Left lung (tissue), 4 donors: ENCODE measurements at regions not wholly inside any gene's neighbourhood (a gene's known extent, or its start where the extent isn't known, plus 50 kb on each side); places are given as distances from the start of the nearest gene placed in this dataset.

Source experiments
- ATAC-seq: fragments of 200-7000 bp; cut with Tn5 transposase; one replicate; pipeline ENCODE4 v1.9.1; 2020; ENCODE audit warnings: moderate library complexity
- DNase-seq, 4 donors: peaks; one replicate each; pipeline ENCODE4 v3.0.0-alpha.2; 2013 to 2020
- H3K27ac ChIP-seq, 2 donors: fragments of 200-600 bp; sonication (generic) in 1 of 2; one replicate each; pipeline versions ENCODE4 v1.5.0 to v1.8.0; 2020 to 2021
- H3K27me3 ChIP-seq, 2 donors: fragments of 200-600 bp; sonication (generic) in 1 of 2; one replicate each; pipeline versions ENCODE4 v1.5.0 to v1.8.0; 2020 to 2021
- H3K36me3 ChIP-seq, 2 donors: fragments of 200-600 bp; sonication (generic) in 1 of 2; one replicate each; pipeline versions ENCODE4 v1.5.0 to v1.8.0; 2020 to 2021
- H3K4me1 ChIP-seq, 2 donors: fragments of 200-600 bp; one replicate each; pipeline ENCODE4 v1.8.0; 2021
- H3K4me3 ChIP-seq, 2 donors: fragments of 200-600 bp; sonication (generic) in 1 of 2; one replicate each; pipeline versions ENCODE4 v1.5.0 to v1.8.0; 2020 to 2021; ENCODE audit warnings: mild to moderate bottlenecking in 1 of 2
- H3K9me3 ChIP-seq, 2 donors: fragments of 200-600 bp; sonication (generic) in 1 of 2; one replicate each; pipeline versions ENCODE4 v1.5.0 to v1.8.0; 2020 to 2021
- intact Hi-C, 2 donors: fragments of 100-400 bp; cut with DNase I; formaldehyde crosslinking; loops; one replicate each; pipeline versions ENCODE4 v1.11.2 to v1.14.2; 2022
- TF ChIP-seq, protein P1 (sequence below), 2 donors: fragments of 200-600 bp; sonication (generic) in 1 of 2; IDR thresholded peaks; one replicate each; pipeline versions ENCODE4 v1.5.0 to v1.8.0; 2021; ENCODE audit warnings: antibody characterized with exemption in 2 of 2
- donor health status: DM: no; HTN: yes; CAD: no.
- donor health status: DM: no; HTN: no; CAD: no.

DNA sequence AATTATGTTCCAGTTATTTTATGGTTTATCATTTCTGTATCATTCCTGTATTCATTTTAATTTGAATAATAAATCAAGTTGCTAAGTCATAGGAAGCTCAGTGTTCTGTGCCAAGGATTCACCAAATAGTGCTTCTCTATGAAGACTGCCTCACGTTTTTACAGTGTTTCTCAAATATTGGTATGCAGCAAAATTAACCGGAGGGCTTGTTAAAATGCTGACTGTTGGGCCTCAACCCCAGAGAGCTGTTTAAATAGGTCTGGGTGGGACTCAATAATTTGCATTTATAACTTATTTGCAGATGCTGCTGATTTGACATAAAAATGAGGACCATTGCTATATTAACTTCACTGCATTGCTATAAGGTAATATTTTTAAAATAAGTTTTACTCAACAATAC lies 166.7 kb downstream of the TINAG start:
- Histone ChIP-seq H3K36me3 (no peaks in the 10 kb centered on the region), H3K4me3 (no peak overlapping the region), H3K27me3 (no peaks in the 10 kb centered on the region), H3K9me3 (no peaks in the 10 kb centered on the region), H3K4me1 (no peaks in the 10 kb centered on the region), H3K27ac (no peak overlapping the region)
- ATAC-seq (no peak), DNase-seq (no peak)
- TF ChIP-seq, protein P1, sequence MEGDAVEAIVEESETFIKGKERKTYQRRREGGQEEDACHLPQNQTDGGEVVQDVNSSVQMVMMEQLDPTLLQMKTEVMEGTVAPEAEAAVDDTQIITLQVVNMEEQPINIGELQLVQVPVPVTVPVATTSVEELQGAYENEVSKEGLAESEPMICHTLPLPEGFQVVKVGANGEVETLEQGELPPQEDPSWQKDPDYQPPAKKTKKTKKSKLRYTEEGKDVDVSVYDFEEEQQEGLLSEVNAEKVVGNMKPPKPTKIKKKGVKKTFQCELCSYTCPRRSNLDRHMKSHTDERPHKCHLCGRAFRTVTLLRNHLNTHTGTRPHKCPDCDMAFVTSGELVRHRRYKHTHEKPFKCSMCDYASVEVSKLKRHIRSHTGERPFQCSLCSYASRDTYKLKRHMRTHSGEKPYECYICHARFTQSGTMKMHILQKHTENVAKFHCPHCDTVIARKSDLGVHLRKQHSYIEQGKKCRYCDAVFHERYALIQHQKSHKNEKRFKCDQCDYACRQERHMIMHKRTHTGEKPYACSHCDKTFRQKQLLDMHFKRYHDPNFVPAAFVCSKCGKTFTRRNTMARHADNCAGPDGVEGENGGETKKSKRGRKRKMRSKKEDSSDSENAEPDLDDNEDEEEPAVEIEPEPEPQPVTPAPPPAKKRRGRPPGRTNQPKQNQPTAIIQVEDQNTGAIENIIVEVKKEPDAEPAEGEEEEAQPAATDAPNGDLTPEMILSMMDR (IDR thresholded peaks at IDR 0.05) = no peak
- intact Hi-C loops = no loop called here

DNA sequence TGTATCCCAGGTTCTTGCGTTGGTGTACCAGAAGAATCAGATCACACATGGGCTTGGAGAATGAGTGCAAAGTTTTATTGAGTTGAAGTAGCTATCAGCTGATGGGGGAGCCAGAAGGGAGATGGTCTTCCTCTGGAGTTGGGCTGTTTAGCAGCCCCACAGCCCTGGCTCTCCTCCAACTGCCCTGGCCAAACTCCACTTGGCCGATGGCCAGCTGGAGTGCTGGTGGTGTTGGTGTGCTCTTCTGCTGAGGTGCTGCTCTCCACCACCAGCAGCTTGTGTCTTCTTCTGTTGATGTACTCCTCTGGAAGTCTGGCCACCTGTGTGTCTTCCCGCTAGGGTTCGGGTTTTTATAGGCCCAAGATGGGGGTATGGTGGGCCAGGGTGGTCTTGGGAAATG lies 172.8 kb downstream of the TINAG start:
- Histone ChIP-seq H3K27ac (no peak overlapping the region), H3K4me1 (no peaks in the 10 kb centered on the region), H3K9me3 (peaks cover 0 to 4% of the 10 kb centered on the region in 2 donors), H3K36me3 (no peaks in the 10 kb centered on the region), H3K4me3 (no peak overlapping the region), H3K27me3 (no peaks in the 10 kb centered on the region)
- TF ChIP-seq, protein P1 (IDR thresholded peaks at IDR 0.05) = no peak
- intact Hi-C loops = no loop called here
- DNase-seq (no peak), ATAC-seq (no peak)

DNA sequence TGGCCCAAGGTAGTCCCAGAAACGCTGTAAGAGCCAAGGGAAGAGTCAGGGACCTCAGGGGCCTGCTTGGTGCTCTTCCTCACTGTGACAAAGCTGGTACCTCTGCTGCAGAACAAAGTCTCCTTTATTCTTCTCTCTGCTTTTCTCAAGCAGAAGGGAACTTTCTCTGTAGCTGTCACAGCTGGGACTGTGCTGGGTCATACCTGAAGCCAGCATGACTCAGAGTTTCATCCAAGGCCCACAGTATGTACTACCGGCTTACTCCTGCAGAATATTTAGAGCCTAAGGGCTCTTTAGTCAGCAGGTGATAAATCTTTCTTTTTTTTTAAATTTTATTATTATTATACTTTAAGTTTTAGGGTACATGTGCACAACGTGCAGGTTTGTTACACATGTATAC lies 183.2 kb downstream of the TINAG start:
- H3K27ac ChIP-seq = no peak overlapping the region
- H3K4me1 ChIP-seq = no peaks in the 10 kb centered on the region
- intact Hi-C loops = no loop called here
- peaks cover 0 to 25% of the 10 kb centered on the region in 2 donors for H3K9me3 ChIP-seq
- no peak overlapping the region for H3K4me3 ChIP-seq
- no peak for DNase-seq
- ATAC-seq = no peak
- no peaks in the 10 kb centered on the region for H3K36me3 ChIP-seq
- no peaks in the 10 kb centered on the region for H3K27me3 ChIP-seq
- TF ChIP-seq, protein P1 (IDR thresholded peaks at IDR 0.05) = no peak

DNA sequence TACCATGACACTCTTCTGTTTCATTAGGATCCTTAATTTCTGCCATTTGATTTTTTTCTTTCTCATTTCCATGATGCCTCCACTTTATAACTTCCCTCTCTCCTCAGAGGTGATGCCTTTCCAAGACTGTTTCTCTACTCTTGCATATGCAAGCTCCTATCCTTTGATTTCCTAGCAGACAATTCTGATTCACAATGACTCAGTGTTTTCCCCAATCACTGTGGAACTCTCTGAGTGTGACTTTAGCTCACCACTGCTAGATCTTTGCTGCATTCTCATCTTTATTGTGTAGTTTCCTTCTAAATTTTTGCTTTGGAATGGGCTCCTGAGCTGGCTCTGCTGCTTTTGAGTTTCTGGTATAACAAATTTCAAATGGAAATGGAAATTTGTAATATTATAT lies 184.9 kb downstream of the TINAG start:
- Histone ChIP-seq H3K36me3 (no peaks in the 10 kb centered on the region), H3K4me1 (no peaks in the 10 kb centered on the region), H3K27me3 (no peaks in the 10 kb centered on the region), H3K9me3 (peaks cover 0 to 36% of the 10 kb centered on the region in 2 donors), H3K4me3 (no peak overlapping the region), H3K27ac (no peak overlapping the region)
- intact Hi-C loops = no loop called here
- DNase-seq (no peak), ATAC-seq (no peak)
- TF ChIP-seq, protein P1 (IDR thresholded peaks at IDR 0.05) = no peak

DNA sequence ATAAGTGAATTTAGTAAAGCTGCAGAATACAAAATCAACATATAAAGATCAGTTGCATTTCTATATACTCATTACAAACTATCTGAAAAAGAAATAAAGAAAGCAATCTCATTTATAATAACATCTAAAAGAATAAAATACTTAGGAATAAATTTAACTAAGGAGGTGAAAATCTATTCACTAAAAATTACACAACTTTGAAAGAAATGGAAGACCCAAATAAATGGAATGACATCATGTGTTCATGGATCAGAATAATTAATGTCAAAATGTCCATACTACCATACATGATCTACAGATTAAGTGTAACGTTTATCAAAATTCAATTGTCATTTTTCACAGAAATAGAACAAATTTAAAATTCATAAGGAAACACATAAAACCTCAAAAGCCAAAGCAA lies 194.9 kb downstream of the TINAG start:
- H3K9me3 ChIP-seq = peaks cover 0 to 39% of the 10 kb centered on the region in 2 donors
- DNase-seq = no peak
- H3K4me3 ChIP-seq = no peak overlapping the region
- TF ChIP-seq, protein P1 (IDR thresholded peaks at IDR 0.05) = no peak
- H3K27me3 ChIP-seq = no peaks in the 10 kb centered on the region
- no peaks in the 10 kb centered on the region for H3K4me1 ChIP-seq
- intact Hi-C loops = no loop called here
- no peak overlapping the region for H3K27ac ChIP-seq
- no peaks in the 10 kb centered on the region for H3K36me3 ChIP-seq
- ATAC-seq = no peak
